AG10803 (cell line): ENCODE measurements at regions not wholly inside any gene's neighbourhood (a gene's known extent, or its start where the extent isn't known, plus 50 kb on each side); places are given as distances from the start of the nearest gene placed in this dataset.

Experiments used
- DNase-seq: peaks from one replicate; pipeline ENCODE4 v3.0.0; 2010; ENCODE audit warnings: low read depth
- H3K4me3 ChIP-seq: 2 replicates; pipeline ENCODE4 v1.5.1; 2011; ENCODE audit warnings: mild to moderate bottlenecking, low read length, control low read depth
- TF ChIP-seq, protein P1 (sequence below): conservative IDR thresholded peaks from 2 replicates; pipeline ENCODE4 v1.5.1; 2011; ENCODE audit warnings: mild to moderate bottlenecking, low read length, control low read depth, inconsistent platforms

DNA sequence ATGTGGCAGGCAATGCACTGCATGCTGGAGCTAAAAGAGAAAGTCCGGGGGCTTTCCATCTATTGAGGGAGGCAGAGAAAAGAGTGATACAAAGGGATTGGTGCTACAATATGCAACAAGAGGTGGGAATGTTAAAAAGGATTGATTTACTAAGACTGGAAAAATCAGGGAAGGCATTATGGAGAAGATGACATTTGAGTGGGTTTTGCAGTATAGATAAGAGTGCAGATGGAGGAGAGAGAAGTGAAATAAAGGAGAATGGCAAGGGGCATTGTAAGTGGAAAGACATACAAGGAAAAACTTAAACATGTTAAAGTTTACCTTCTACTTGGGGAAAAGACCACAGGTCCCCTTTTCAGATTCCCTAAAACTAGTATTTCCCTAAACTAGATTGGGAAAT, 399.4 kb downstream of the KCNRG start:
- no peak overlapping the region for H3K4me3 ChIP-seq
- no peak for DNase-seq
- TF ChIP-seq, protein P1, sequence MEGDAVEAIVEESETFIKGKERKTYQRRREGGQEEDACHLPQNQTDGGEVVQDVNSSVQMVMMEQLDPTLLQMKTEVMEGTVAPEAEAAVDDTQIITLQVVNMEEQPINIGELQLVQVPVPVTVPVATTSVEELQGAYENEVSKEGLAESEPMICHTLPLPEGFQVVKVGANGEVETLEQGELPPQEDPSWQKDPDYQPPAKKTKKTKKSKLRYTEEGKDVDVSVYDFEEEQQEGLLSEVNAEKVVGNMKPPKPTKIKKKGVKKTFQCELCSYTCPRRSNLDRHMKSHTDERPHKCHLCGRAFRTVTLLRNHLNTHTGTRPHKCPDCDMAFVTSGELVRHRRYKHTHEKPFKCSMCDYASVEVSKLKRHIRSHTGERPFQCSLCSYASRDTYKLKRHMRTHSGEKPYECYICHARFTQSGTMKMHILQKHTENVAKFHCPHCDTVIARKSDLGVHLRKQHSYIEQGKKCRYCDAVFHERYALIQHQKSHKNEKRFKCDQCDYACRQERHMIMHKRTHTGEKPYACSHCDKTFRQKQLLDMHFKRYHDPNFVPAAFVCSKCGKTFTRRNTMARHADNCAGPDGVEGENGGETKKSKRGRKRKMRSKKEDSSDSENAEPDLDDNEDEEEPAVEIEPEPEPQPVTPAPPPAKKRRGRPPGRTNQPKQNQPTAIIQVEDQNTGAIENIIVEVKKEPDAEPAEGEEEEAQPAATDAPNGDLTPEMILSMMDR = no peak

DNA sequence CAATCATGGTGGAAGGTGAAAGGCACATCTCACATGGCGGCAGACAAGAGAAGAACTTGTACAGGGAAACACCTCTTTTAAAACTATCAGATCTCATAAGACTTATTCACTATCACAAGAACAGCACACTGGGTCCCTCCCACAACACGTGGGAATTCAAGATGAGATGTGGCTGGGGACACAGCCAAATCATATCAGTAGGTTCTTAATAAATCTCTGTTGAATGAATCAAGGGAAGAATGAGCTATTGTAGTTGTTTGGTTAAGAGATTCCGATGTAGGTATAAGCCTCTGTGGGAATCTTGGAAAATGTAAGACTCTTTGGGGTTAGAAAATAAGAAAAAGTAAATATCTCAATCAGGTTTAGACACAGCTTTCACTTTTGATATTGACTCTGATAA, 400.2 kb downstream of the KCNRG start:
- no peak overlapping the region for H3K4me3 ChIP-seq
- TF ChIP-seq, protein P1 = no peak
- DNase-seq = no peak

DNA sequence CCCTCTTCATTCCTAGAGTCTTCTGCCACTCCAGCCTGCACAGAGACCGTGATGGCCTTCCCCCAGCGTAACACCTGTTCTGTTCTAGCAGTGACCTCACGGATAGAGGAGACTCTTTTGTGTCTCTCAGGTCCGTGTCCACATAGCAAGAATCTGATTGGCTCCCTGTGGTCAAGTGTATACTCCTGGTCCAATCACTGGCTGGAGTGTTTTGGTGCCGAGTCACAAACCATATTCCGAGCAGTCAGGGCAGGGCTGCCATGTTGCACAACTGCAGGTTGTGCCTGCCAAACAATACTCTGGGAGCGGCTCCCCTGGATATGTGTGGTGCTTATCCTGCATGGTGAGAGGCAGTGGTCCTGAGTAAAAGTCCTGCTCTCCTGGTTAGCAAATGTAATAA, 402.4 kb downstream of the KCNRG start:
- DNase-seq = no peak
- H3K4me3 ChIP-seq = no peak overlapping the region
- TF ChIP-seq, protein P1 = no peak

DNA sequence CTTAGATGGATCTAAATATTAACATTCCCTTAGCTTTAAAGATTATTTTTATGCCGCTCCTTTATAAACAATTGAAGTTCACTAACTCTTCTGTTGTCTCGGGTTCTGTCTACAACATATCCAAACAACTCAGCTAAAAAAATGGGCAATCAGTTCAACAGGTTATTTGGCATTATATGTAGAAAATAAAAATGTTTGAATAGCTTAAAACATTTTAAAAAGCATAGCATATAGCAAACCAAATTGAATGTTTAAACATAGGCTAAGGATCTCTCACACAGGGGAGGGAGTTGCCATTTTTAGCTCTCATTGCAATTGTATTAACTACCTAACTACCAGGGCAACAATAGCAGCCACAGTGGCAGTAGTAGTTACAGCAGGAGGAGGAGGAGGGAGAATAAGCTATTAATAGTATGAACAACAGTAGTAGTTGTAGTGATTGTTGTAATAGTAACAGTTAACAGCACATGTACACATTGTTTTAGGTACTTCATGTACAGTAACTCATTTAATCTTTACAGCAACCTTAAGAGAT, 404.2 kb downstream of the KCNRG start:
- TF ChIP-seq, protein P1 = no peak
- no peak overlapping the region for H3K4me3 ChIP-seq
- DNase-seq = no peak

DNA sequence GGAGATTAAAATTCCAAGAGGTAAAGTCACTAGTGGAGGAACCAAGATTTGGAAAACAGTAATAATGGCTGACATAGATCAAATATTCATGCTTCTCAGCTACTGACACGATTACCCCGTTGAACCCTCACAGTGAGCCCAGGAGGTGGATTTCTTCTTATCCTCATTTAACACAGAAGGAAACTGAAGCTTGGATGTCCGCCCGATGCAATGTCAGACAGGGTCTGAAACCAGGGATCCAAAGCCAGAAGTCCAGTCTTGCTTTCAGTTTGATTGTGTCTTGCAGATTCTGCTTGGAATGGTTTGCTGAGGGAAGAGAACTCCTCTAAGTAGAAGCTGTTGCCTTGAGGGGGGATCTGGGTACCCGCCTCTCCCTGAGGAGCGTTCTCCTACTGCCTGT, 404.7 kb downstream of the KCNRG start:
- no peak overlapping the region for H3K4me3 ChIP-seq
- DNase-seq = no peak
- TF ChIP-seq, protein P1 = no peak

DNA sequence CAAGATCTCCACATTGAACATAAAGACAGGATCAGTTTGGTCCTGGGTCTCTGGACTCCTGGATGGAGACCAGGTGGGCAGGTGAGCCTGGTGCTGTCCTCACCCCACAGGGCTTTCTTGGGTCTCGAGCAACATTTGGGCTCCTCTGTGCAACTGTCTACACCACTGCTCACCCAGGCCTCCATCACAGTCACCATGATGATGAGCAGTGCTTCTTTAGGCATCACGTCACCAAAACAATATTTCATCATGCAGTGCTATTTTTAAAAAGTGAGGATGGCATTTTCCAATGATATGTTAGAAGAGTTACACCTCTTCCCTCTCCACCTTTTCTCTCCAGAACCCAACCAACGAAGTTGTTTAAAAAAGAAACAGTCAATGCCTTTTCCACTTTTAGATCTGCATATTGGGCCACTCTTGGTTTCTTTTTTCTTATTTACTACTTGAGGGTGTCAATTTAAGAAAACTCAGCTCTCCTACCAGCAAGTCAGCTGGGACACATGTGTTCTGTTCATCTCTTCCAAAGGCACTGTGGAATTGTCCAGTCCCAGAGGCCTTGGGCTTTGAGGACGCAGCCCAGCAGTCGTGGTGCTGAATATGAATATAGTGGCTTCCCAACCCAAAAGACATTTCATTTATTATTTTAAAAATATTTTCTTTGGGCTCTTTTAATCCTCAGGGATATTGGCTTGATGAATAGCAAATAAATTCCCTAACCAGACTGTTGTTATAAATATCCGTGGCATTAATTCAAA, 405.7 kb downstream of the KCNRG start:
- DNase-seq = peak; percentile 35
- TF ChIP-seq, protein P1 = no peak
- H3K4me3 ChIP-seq = no peak overlapping the region

DNA sequence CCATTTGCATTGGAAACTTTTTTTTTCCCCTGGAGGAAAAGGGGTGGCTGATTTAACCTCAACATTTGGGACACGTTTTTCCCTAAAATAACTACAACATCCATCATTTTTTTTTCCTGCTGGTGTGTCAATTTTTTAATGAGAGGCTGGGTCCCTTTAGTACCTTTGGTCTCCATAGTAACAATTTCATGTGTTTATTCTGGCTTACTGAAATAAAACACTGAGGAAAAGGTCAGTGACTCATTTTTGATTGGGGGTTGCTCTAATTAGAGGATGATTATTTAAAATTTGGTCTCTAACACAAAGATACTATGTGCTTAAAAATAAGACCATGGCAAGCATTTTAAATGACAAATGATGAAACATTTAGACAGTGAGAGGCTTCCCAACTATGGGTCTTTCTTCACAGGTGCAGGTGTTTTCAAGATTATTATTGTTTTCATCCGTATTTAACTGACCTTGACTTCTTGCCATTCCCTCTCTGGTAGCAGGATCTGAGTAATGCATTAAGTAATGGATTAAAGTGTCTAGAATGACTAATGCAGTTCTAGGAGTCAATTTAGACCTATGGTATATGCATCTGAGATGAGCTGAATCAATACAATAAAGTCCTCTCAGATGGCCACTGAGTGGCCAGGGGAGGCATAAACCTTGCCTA, 406.4 kb downstream of the KCNRG start:
- peak; percentile 25 for DNase-seq
- TF ChIP-seq, protein P1 = no peak
- no peak overlapping the region for H3K4me3 ChIP-seq
